WI38 (cell line): ENCODE measurements at regions not wholly inside any gene's neighbourhood (a gene's known extent, or its start where the extent isn't known, plus 50 kb on each side); places are given as distances from the start of the nearest gene placed in this dataset.

ENCODE experiments used
- H3K4me3 ChIP-seq: 2 replicates; pipeline ENCODE4 v1.5.1; 2011; ENCODE audit warnings: low read depth, mild to moderate bottlenecking, control low read depth, low read length
- CTCF ChIP-seq: IDR thresholded peaks from 2 replicates; pipeline ENCODE4 v1.5.1; 2012; ENCODE audit warnings: low read depth, mild to moderate bottlenecking, control low read depth, low read length

- no peak overlapping the region for H3K4me3 ChIP-seq
- TF ChIP-seq CTCF, result no peak
Observed at GRCh38 chr13:79160818-79161217, 245.2 kb downstream of the RBM26 start.

- no peak overlapping the region for H3K4me3 ChIP-seq
- no peak for TF ChIP-seq CTCF
Observed at GRCh38 chr13:79155883-79156282, 250.2 kb downstream of the RBM26 start.

- no peak overlapping the region for H3K4me3 ChIP-seq
- no peak for TF ChIP-seq CTCF
Observed at GRCh38 chr13:79149210-79149609, 256.8 kb downstream of the RBM26 start.

GRCh38 chr13:79141082-79141481 lies 265.0 kb downstream of the RBM26 start:
- TF ChIP-seq CTCF, result no peak
- H3K4me3 ChIP-seq, result no peak overlapping the region

GRCh38 chr13:79128158-79128557 lies 277.9 kb downstream of the RBM26 start:
- H3K4me3 ChIP-seq, result no peak overlapping the region
- no peak for TF ChIP-seq CTCF

GRCh38 chr13:79126706-79127105 lies 279.3 kb downstream of the RBM26 start:
- no peak overlapping the region for H3K4me3 ChIP-seq
- TF ChIP-seq CTCF, result no peak

GRCh38 chr13:79124183-79124582 lies 281.9 kb downstream of the RBM26 start:
- no peak overlapping the region for H3K4me3 ChIP-seq
- TF ChIP-seq CTCF, result no peak
